IMR-90 (cell line): ENCODE measurements at regions not wholly inside any gene's neighbourhood (a gene's known extent, or its start where the extent isn't known, plus 50 kb on each side); places are given as distances from the start of the nearest gene placed in this dataset.

Experiments
- ATAC-seq: fragments of 200-7000 bp; cut with Tn5 transposase; 2 replicates; pipeline ENCODE4 v1.9.1; 2020; ENCODE audit warnings: low read depth, mild to moderate bottlenecking, moderate library complexity
- BruUV-seq: library from RNA; stranded (reverse); fragments of 400-500 nt; replicated peaks from 2 replicates; lab custom pipeline; 2021; lab: Mats Ljungman, UMichigan
- CTCF ChIA-PET: fragments of 300-600 bp; formaldehyde crosslinking; extraction: SDS; loops from one replicate; lab custom pipeline; 2021; ENCODE audit warnings: antibody characterized with exemption; lab: Yijun Ruan, JAX
- POLR2A ChIA-PET: fragments of 300-600 bp; sonication (Branson Sonifier 250); formaldehyde crosslinking; loops from one replicate; lab custom pipeline; 2022; ENCODE audit warnings: antibody characterized with exemption; ENCODE audit not compliant: unreplicated experiment; lab: Charles Lee
- DNase-seq: peaks from one replicate; pipeline ENCODE4 v3.0.0; 2013
- H2AFZ ChIP-seq: replicated peaks from 2 replicates; pipeline ENCODE3; 2013; ENCODE audit warnings: low read length, mild to moderate bottlenecking; ENCODE audit not compliant: poor library complexity
- H2AK5ac ChIP-seq: 2 replicates; pipeline ENCODE4 v1.6.1; 2013; ENCODE audit warnings: low read depth, low read length, inconsistent platforms
- H2AK9ac ChIP-seq: replicated peaks from 2 replicates; pipeline ENCODE3; 2013; ENCODE audit warnings: mild to moderate bottlenecking, low read depth, low read length, moderate library complexity; ENCODE audit not compliant: poor library complexity
- H2BK120ac ChIP-seq: 2 replicates; pipeline ENCODE4 v1.6.1; 2013; ENCODE audit warnings: low read depth, low read length, inconsistent platforms
- H2BK15ac ChIP-seq: 3 replicates; pipeline ENCODE4 v1.6.1; 2013; ENCODE audit warnings: low read depth, low read length, inconsistent platforms
- H2BK20ac ChIP-seq: 2 replicates; pipeline ENCODE4 v1.6.1; 2013; ENCODE audit warnings: low read depth, mild to moderate bottlenecking, inconsistent platforms, low read length, moderate library complexity
- H2BK5ac ChIP-seq: 2 replicates; pipeline ENCODE4 v1.6.1; 2013; ENCODE audit warnings: mild to moderate bottlenecking, low read depth, low read length, inconsistent platforms; ENCODE audit not compliant: poor library complexity, severe bottlenecking
- H3K14ac ChIP-seq: replicated peaks from 2 replicates; pipeline ENCODE4 v1.6.1; 2013; ENCODE audit warnings: low read depth, low read length, inconsistent platforms
- H3K18ac ChIP-seq: 2 replicates; pipeline ENCODE4 v1.6.1; 2013; ENCODE audit warnings: low read depth, low read length, control low read depth
- H3K23ac ChIP-seq: 2 replicates; pipeline ENCODE4 v1.6.1; 2013; ENCODE audit warnings: low read depth, low read length, inconsistent platforms
- H3K27ac ChIP-seq: 2 replicates; pipeline ENCODE4 v1.5.1; 2013; ENCODE audit warnings: mild to moderate bottlenecking, control low read depth, low read length; ENCODE audit not compliant: insufficient read depth
- H3K27me3 ChIP-seq: 2 replicates; pipeline ENCODE4 v1.6.1; 2013; ENCODE audit warnings: low read length; ENCODE audit not compliant: control insufficient read depth, insufficient read depth
- H3K36me3 ChIP-seq: 2 replicates; pipeline ENCODE4 v1.6.1; 2013; ENCODE audit warnings: low read length, mixed read lengths; ENCODE audit not compliant: control insufficient read depth, insufficient read depth
- H3K4ac ChIP-seq: 2 replicates; pipeline ENCODE4 v1.6.1; 2013; ENCODE audit warnings: low read depth, low read length, inconsistent platforms
- H3K4me1 ChIP-seq: 2 replicates; pipeline ENCODE4 v1.6.1; 2013; ENCODE audit warnings: low read length, mixed read lengths; ENCODE audit not compliant: control insufficient read depth, insufficient read depth
- H3K4me2 ChIP-seq: 2 replicates; pipeline ENCODE4 v1.6.1; 2013; ENCODE audit warnings: low read depth, mild to moderate bottlenecking, control low read depth, low read length, moderate library complexity
- H3K4me3 ChIP-seq: 2 replicates; pipeline ENCODE4 v1.5.1; 2013; ENCODE audit warnings: low read depth, mild to moderate bottlenecking, control low read depth, low read length, moderate library complexity; ENCODE audit not compliant: insufficient read depth
- H3K56ac ChIP-seq: 2 replicates; pipeline ENCODE4 v1.6.1; 2013; ENCODE audit warnings: low read length, inconsistent platforms; ENCODE audit not compliant: insufficient read depth; ENCODE audit errors: extremely low read depth
- H3K79me1 ChIP-seq, 2 experiments: 2 replicates each; pipeline ENCODE4 v1.6.1; 2013; ENCODE audit warnings: low read length in 2 of 2, inconsistent platforms in 1 of 2, low read depth in 1 of 2
- H3K9ac ChIP-seq: 2 replicates; pipeline ENCODE4 v1.6.1; 2013; ENCODE audit warnings: low read depth, low read length, control low read depth
- H3K9me1 ChIP-seq: 2 replicates; pipeline ENCODE4 v1.6.1; 2013; ENCODE audit warnings: low read length, inconsistent platforms; ENCODE audit not compliant: insufficient read depth
- H3K9me3 ChIP-seq: 2 replicates; pipeline ENCODE4 v1.6.1; 2013; ENCODE audit warnings: low read length; ENCODE audit not compliant: control insufficient read depth, insufficient read depth
- H4K20me1 ChIP-seq: 2 replicates; pipeline ENCODE4 v1.6.1; 2013; ENCODE audit warnings: low read length, inconsistent platforms; ENCODE audit not compliant: insufficient read depth
- H4K5ac ChIP-seq: 2 replicates; pipeline ENCODE4 v1.6.1; 2013; ENCODE audit warnings: mild to moderate bottlenecking, low read depth, low read length, control low read depth
- H4K8ac ChIP-seq, 2 experiments: 2 replicates each; pipeline ENCODE4 v1.6.1; 2013; ENCODE audit warnings: low read depth in 2 of 2, low read length in 2 of 2, control low read depth in 1 of 2, inconsistent platforms in 1 of 2
- H4K91ac ChIP-seq: 2 replicates; pipeline ENCODE4 v1.6.1; 2013; ENCODE audit warnings: low read depth, low read length, inconsistent platforms; ENCODE audit not compliant: insufficient read depth
- WGBS, 2 experiments: methylation state at CpG; one replicate each; pipeline versions ENCODE4 v1.1.5 to v1.1.7; 2013; ENCODE audit warnings: missing lambda C conversion rate in 2 of 2; ENCODE audit not compliant: insufficient read length in 1 of 2; ENCODE audit errors: extremely low coverage in 2 of 2; 5-methylcytosine and 5-hydroxymethylcytosine counted together
- dilution Hi-C: fragments of 300-500 bp; cut with HindIII; formaldehyde crosslinking; loops from one replicate; pipeline ENCODE4 v1.14.3; 2018; ENCODE audit warnings: low sequenced_read_pairs; ENCODE audit not compliant: unreplicated experiment
- in situ Hi-C: fragments of 300-500 bp; cut with MboI; formaldehyde crosslinking; loops from 3 replicates; pipeline ENCODE4 v1.14.3; 2019; ENCODE audit warnings: low sequenced_read_pairs, inconsistent platforms, mixed read lengths
- intact Hi-C: fragments of 100-400 bp; cut with micrococcal nuclease; formaldehyde crosslinking; loops from 2 replicates; pipeline ENCODE4 v1.10.0; 2022
- TF ChIP-seq, protein P1 (sequence below): conservative IDR thresholded peaks from 2 replicates; pipeline ENCODE4 v1.5.1; 2012; ENCODE audit warnings: mild to moderate bottlenecking, low read depth, low read length, improper control_type of control experiment

GRCh38 chr1:57727121-57727520 lies 303.3 kb upstream of the DAB1 start:
- H3K4me3 ChIP-seq, result no peak overlapping the region
- H3K27me3 ChIP-seq, result no peaks in the 10 kb centered on the region
- intact Hi-C loops (no loop called here), dilution Hi-C loops (no loop called here), in situ Hi-C loops (no loop called here)
- H3K18ac ChIP-seq, result no peak overlapping the region
- TF ChIP-seq, protein P1, sequence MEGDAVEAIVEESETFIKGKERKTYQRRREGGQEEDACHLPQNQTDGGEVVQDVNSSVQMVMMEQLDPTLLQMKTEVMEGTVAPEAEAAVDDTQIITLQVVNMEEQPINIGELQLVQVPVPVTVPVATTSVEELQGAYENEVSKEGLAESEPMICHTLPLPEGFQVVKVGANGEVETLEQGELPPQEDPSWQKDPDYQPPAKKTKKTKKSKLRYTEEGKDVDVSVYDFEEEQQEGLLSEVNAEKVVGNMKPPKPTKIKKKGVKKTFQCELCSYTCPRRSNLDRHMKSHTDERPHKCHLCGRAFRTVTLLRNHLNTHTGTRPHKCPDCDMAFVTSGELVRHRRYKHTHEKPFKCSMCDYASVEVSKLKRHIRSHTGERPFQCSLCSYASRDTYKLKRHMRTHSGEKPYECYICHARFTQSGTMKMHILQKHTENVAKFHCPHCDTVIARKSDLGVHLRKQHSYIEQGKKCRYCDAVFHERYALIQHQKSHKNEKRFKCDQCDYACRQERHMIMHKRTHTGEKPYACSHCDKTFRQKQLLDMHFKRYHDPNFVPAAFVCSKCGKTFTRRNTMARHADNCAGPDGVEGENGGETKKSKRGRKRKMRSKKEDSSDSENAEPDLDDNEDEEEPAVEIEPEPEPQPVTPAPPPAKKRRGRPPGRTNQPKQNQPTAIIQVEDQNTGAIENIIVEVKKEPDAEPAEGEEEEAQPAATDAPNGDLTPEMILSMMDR, result no peak
- H4K91ac ChIP-seq, result no peak overlapping the region
- H3K9ac ChIP-seq, result no peak overlapping the region
- H3K4ac ChIP-seq, result no peak overlapping the region
- no peak overlapping the region for H3K27ac ChIP-seq
- ChIA-PET POLR2A (no interaction called here), CTCF (no interaction called here)
- no peak overlapping the region for H4K5ac ChIP-seq
- no peak overlapping the region for H2BK5ac ChIP-seq
- H2BK20ac ChIP-seq, result no peak overlapping the region
- WGBS, 2 experiments, result no CpG with 5 or more reads among the region's 5 CpGs
- H3K36me3 ChIP-seq, result no peaks in the 10 kb centered on the region
- no peak overlapping the region for H2BK15ac ChIP-seq
- H2AK5ac ChIP-seq, result no peak overlapping the region
- H3K4me2 ChIP-seq, result no peak overlapping the region
- no peaks in the 10 kb centered on the region for H3K9me1 ChIP-seq
- no peak overlapping the region for H3K23ac ChIP-seq
- H3K14ac ChIP-seq, result no peak overlapping the region
- no peak overlapping the region for H2AFZ ChIP-seq
- H2BK120ac ChIP-seq, result no peak overlapping the region
- no peak for DNase-seq
- ATAC-seq, result no peak
- H3K4me1 ChIP-seq, result no peaks in the 10 kb centered on the region
- H2AK9ac ChIP-seq, result no peak overlapping the region
- no peaks in the 10 kb centered on the region for H4K20me1 ChIP-seq
- H4K8ac ChIP-seq, result no peak overlapping the region
- no peak overlapping the region for H3K56ac ChIP-seq
- H3K9me3 ChIP-seq, result no peaks in the 10 kb centered on the region
- H3K79me1 ChIP-seq, result no peaks in the 10 kb centered on the region
- no TSS peak for BruUV-seq
